ENCODE measurements at regions not wholly inside any gene's neighbourhood (a gene's known extent, or its start where the extent isn't known, plus 50 kb on each side); places are given as distances from the start of the nearest gene placed in this dataset.

- no peak for DNase-seq (ENCODE audit: low read depth, low spot score)
- H3K27me3 ChIP-seq (ENCODE audit: control insufficient read depth, insufficient read depth, low read length) = no peaks in the 10 kb centered on the region
- intact Hi-C loops (cut with micrococcal nuclease; ENCODE audit: unreplicated experiment) (no loop called here), in situ Hi-C loops (cut with HindIII; ENCODE audit: low pct_unique_long_range_greater_than_20kb, low sequenced_read_pairs) (no loop called here)
- no peaks in the 10 kb centered on the region for H3K4me1 ChIP-seq (ENCODE audit: control insufficient read depth, insufficient read depth, low read length)
- ATAC-seq = no peak
- H3K9me3 ChIP-seq (ENCODE audit: control insufficient read depth, insufficient read depth, low read depth, low read length) = no peaks in the 10 kb centered on the region
- ChIA-PET POLR2A (no interaction called here), CTCF (no interaction called here)
- H3K27ac ChIP-seq (ENCODE audit: low read length) = no peak overlapping the region
- no TSS peak for BruUV-seq (replicated peaks)
- no peaks in the 10 kb centered on the region for H3K36me3 ChIP-seq (ENCODE audit: control insufficient read depth, insufficient read depth, low read length)
- TF ChIP-seq SIN3A (IDR thresholded peaks at IDR 0.05; ENCODE audit: borderline replicate concordance, insufficient read depth, low read depth, low read length) (no peak), REST (IDR thresholded peaks at IDR 0.05; ENCODE audit: insufficient read depth in 1 of 2, low read depth in 2 of 2, low read length in 1 of 2) (no peak), TCF7L2 (IDR thresholded peaks at IDR 0.05; ENCODE audit: low read depth, low read length) (no peak)
- H3K4me3 ChIP-seq (ENCODE audit: low read depth in 2 of 2, low read length in 2 of 2) = no peak overlapping the region
These were observed 634.9 kb upstream of the B3GAT1 start for GRCh38 chr11:135046986-135047385.

DNA sequence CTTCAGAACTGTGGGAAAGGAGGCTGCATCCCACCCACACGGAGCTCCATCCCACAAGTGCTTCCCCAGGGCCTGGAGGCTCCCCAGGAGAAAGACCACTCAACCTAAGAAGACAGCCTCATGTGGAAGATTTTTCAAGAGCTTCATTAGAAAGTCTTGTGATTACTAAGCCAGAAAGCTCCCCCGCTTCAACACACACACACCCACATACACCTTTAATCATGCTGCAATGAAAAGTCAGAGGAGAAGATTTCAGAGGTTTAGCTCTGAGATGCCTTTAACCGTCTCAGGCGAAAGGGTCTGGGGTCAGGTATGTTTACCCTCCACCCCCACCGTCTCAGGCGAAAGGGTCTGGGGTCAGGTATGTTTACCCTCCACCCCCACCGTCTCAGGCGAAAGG is 634.5 kb upstream of the B3GAT1 start:
- H3K27ac ChIP-seq (ENCODE audit: low read length) = no peak overlapping the region
- no peaks in the 10 kb centered on the region for H3K27me3 ChIP-seq (ENCODE audit: control insufficient read depth, insufficient read depth, low read length)
- no peaks in the 10 kb centered on the region for H3K9me3 ChIP-seq (ENCODE audit: control insufficient read depth, insufficient read depth, low read depth, low read length)
- DNase-seq (ENCODE audit: low read depth, low spot score) = no peak
- CTCF ChIA-PET = no interaction called here
- intact Hi-C loops (cut with micrococcal nuclease; ENCODE audit: unreplicated experiment) (no loop called here), in situ Hi-C loops (cut with HindIII; ENCODE audit: low pct_unique_long_range_greater_than_20kb, low sequenced_read_pairs) (no loop called here)
- POLR2A ChIA-PET = no interaction called here
- no peaks in the 10 kb centered on the region for H3K4me1 ChIP-seq (ENCODE audit: control insufficient read depth, insufficient read depth, low read length)
- BruUV-seq (replicated peaks) = no TSS peak
- no peaks in the 10 kb centered on the region for H3K36me3 ChIP-seq (ENCODE audit: control insufficient read depth, insufficient read depth, low read length)
- no peak for ATAC-seq
- TF ChIP-seq SIN3A (IDR thresholded peaks at IDR 0.05; ENCODE audit: borderline replicate concordance, insufficient read depth, low read depth, low read length) = no peak
- H3K4me3 ChIP-seq (ENCODE audit: low read depth in 2 of 2, low read length in 2 of 2) = no peak overlapping the region

DNA sequence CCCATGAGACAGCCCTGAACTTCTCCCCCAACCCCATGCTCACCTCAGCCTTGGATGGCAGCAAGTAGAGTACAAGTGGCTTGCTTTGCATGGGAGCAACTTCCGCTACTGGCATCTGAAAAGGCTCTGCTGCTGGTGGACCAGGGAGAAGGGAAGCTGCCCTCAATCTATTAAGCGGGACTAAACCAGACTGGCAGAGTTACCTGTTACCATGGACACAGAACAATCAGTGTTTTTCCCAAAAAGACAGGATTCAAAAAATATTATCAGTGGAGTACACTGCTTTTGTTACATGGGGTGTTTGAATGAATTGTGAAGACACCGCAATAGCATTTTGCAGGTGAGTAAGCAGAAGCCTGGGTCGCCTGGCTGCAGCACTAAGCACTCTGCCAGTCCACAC is 631.4 kb upstream of the B3GAT1 start:
- ATAC-seq = 0 out of 2 replicates have a peak, but pooled peaks have one; percentile 20
- no peak overlapping the region for H3K4me3 ChIP-seq (ENCODE audit: low read depth in 2 of 2, low read length in 2 of 2)
- in situ Hi-C loops (cut with HindIII; ENCODE audit: low pct_unique_long_range_greater_than_20kb, low sequenced_read_pairs) = no loop called here
- intact Hi-C loops (cut with micrococcal nuclease; ENCODE audit: unreplicated experiment) = no loop called here
- ChIA-PET CTCF (no interaction called here), POLR2A (no interaction called here)
- no peak overlapping the region for H3K27ac ChIP-seq (ENCODE audit: low read length)
- TF ChIP-seq POLR2AphosphoS5 (IDR thresholded peaks at IDR 0.05; ENCODE audit: low read depth, low read length) (no peak), CTCF (IDR thresholded peaks at IDR 0.05) (no peak), SIN3A (IDR thresholded peaks at IDR 0.05; ENCODE audit: borderline replicate concordance, insufficient read depth, low read depth, low read length) (no peak), TCF7L2 (IDR thresholded peaks at IDR 0.05; ENCODE audit: low read depth, low read length) (no peak), REST (IDR thresholded peaks at IDR 0.05; ENCODE audit: insufficient read depth in 1 of 2, low read depth in 2 of 2, low read length in 1 of 2) (no peak)
- H3K36me3 ChIP-seq (ENCODE audit: control insufficient read depth, insufficient read depth, low read length) = no peaks in the 10 kb centered on the region
- no peaks in the 10 kb centered on the region for H3K4me1 ChIP-seq (ENCODE audit: control insufficient read depth, insufficient read depth, low read length)
- H3K9me3 ChIP-seq (ENCODE audit: control insufficient read depth, insufficient read depth, low read depth, low read length) = no peaks in the 10 kb centered on the region
- H3K27me3 ChIP-seq (ENCODE audit: control insufficient read depth, insufficient read depth, low read length) = no peaks in the 10 kb centered on the region
- BruUV-seq (replicated peaks) = no TSS peak
- no peak for DNase-seq (ENCODE audit: low read depth, low spot score)

All from Panc1 (cell line).